Ovary (tissue), 3 donors: ENCODE measurements at regions not wholly inside any gene's neighbourhood (a gene's known extent, or its start where the extent isn't known, plus 50 kb on each side); places are given as distances from the start of the nearest gene placed in this dataset.

ENCODE experiments used
- EP300 ChIP-seq: sonication (generic); formaldehyde crosslinking; IDR thresholded peaks from one replicate; pipeline ENCODE4 v1.6.1; 2017; ENCODE audit warnings: antibody characterized with exemption
- POLR2A ChIP-seq: fragments of 450-650 bp; IDR thresholded peaks from one replicate; pipeline ENCODE4 v1.6.1; 2017; ENCODE audit warnings: antibody characterized with exemption, mild to moderate bottlenecking, moderate library complexity
- TF ChIP-seq, protein P1 (sequence below), 3 donors: fragments of 450-650 bp in 2 of 3; fragments of 200-600 bp in 1 of 3; IDR thresholded peaks; one replicate each; pipeline versions ENCODE4 v1.5.1 to v1.8.0; 2016 to 2022; ENCODE audit warnings: antibody characterized with exemption in 3 of 3, mild to moderate bottlenecking in 1 of 3
- donor health status: DM: no; HTN: no; CAD: no.

DNA sequence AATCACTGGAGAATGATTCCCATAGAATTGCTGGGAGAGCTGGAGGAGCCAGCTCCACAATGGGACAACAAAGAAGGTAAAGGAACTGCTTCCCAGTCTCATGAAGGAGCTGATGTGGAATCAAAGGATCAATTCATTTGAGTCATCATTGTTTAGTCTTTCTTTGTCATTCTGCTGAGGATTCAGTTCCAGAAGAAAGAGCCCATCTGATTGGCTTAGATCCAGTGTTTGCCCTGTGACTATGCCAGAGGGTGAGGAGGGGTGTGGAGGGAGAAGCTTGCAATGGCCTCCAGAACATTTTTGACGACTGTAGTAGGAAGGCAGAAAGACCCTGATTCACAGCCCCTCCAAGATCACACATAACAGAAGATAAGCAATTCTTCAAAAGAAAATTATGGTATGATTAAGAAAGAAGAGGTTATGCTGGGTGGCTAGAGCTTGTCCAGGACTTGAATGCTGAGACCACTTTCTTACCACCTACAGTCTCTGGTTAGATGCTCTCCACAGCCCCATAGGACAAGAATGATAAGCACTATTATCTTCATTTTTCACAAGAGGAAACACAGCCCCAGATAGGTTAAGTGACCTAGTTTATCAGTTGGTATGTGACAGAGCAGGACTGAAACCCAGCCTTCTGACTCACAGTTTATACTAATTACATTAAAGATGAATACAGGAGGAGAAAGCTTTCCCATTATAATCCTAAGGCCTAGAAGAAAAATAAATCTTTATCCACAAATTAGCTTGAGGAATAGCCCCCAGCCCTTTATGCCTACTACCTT, 363.1 kb downstream of the PRELID2 start:
- TF ChIP-seq, protein P1, sequence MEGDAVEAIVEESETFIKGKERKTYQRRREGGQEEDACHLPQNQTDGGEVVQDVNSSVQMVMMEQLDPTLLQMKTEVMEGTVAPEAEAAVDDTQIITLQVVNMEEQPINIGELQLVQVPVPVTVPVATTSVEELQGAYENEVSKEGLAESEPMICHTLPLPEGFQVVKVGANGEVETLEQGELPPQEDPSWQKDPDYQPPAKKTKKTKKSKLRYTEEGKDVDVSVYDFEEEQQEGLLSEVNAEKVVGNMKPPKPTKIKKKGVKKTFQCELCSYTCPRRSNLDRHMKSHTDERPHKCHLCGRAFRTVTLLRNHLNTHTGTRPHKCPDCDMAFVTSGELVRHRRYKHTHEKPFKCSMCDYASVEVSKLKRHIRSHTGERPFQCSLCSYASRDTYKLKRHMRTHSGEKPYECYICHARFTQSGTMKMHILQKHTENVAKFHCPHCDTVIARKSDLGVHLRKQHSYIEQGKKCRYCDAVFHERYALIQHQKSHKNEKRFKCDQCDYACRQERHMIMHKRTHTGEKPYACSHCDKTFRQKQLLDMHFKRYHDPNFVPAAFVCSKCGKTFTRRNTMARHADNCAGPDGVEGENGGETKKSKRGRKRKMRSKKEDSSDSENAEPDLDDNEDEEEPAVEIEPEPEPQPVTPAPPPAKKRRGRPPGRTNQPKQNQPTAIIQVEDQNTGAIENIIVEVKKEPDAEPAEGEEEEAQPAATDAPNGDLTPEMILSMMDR (IDR thresholded peaks at IDR 0.05): no peak
- TF ChIP-seq POLR2A: no peak
- no peak for TF ChIP-seq EP300
